PC-3 (cell line): ENCODE measurements at regions not wholly inside any gene's neighbourhood (a gene's known extent, or its start where the extent isn't known, plus 50 kb on each side); places are given as distances from the start of the nearest gene placed in this dataset.

Experiments
- ATAC-seq: fragments of 200-7000 bp; cut with Tn5 transposase; 2 replicates; pipeline ENCODE4 v1.9.1; 2020; ENCODE audit warnings: mild to moderate bottlenecking, moderate library complexity
- BruUV-seq: library from RNA; stranded (reverse); fragments of 400-500 nt; replicated peaks from 2 replicates; lab custom pipeline; 2021; lab: Mats Ljungman, UMichigan
- CTCF ChIA-PET: fragments of 300-600 bp; sonication (Branson Sonifier 250); formaldehyde crosslinking; loops from one replicate; lab custom pipeline; 2022; ENCODE audit warnings: antibody characterized with exemption; lab: Charles Lee
- POLR2A ChIA-PET: fragments of 300-600 bp; sonication (Branson Sonifier 250); formaldehyde crosslinking; loops from one replicate; lab custom pipeline; 2022; ENCODE audit warnings: antibody characterized with exemption; ENCODE audit not compliant: unreplicated experiment; lab: Charles Lee
- DNase-seq: peaks from one replicate; pipeline ENCODE4 v3.0.0-alpha.2; 2015
- H2AFZ ChIP-seq: fragments of 300-600 bp; sonication (generic); 2 replicates; pipeline ENCODE4 v1.6.0; 2016; ENCODE audit warnings: antibody characterized with exemption, low read length
- H3F3A ChIP-seq: fragments of 300-600 bp; sonication (generic); one replicate; pipeline ENCODE4 v1.6.0; 2017; ENCODE audit warnings: antibody characterized with exemption, low read length, control low read depth, mild to moderate bottlenecking; ENCODE audit not compliant: unreplicated experiment
- H3K27ac ChIP-seq: fragments of 300-600 bp; sonication (generic); 2 replicates; pipeline ENCODE4 v1.5.1; 2016; ENCODE audit warnings: mild to moderate bottlenecking, low read length
- H3K27me3 ChIP-seq: fragments of 300-600 bp; sonication (generic); 2 replicates; pipeline ENCODE4 v1.6.1; 2016; ENCODE audit warnings: low read length, mixed read lengths
- H3K36me3 ChIP-seq: fragments of 300-600 bp; sonication (generic); 2 replicates; pipeline ENCODE4 v1.6.1; 2016; ENCODE audit warnings: low read depth, mixed run types, low read length, mixed read lengths
- H3K4me1 ChIP-seq: fragments of 300-600 bp; sonication (generic); 2 replicates; pipeline ENCODE4 v1.5.1; 2016; ENCODE audit warnings: low read length; ENCODE audit not compliant: insufficient read depth
- H3K4me2 ChIP-seq: fragments of 300-600 bp; sonication (generic); 2 replicates; pipeline ENCODE4 v1.6.0; 2016; ENCODE audit warnings: low read length
- H3K4me3 ChIP-seq: fragments of 300-600 bp; sonication (generic); 2 replicates; pipeline ENCODE4 v1.5.1; 2016; ENCODE audit warnings: mild to moderate bottlenecking, low read length, mixed read lengths
- H3K79me2 ChIP-seq: fragments of 300-600 bp; sonication (generic); 2 replicates; pipeline ENCODE4 v1.6.1; 2017; ENCODE audit warnings: low read length, mixed read lengths
- H3K9ac ChIP-seq: fragments of 300-600 bp; sonication (generic); 2 replicates; pipeline ENCODE4 v1.6.0; 2016; ENCODE audit warnings: mild to moderate bottlenecking, low read length
- H3K9me2 ChIP-seq: fragments of 300-600 bp; sonication (generic); replicated peaks from 2 replicates; pipeline ENCODE4 v1.6.1; 2016; ENCODE audit warnings: mixed run types, low read length, mixed read lengths
- H3K9me3 ChIP-seq: fragments of 300-600 bp; sonication (generic); 2 replicates; pipeline ENCODE4 v1.6.1; 2016; ENCODE audit warnings: low read length, mixed read lengths
- H4K20me1 ChIP-seq: fragments of 300-600 bp; sonication (generic); 2 replicates; pipeline ENCODE4 v1.6.1; 2016; ENCODE audit warnings: low read length, mixed read lengths
- EZH2 ChIP-seq: fragments of 300-600 bp; sonication (generic); IDR thresholded peaks from one replicate; pipeline ENCODE4 v1.6.1; 2017; ENCODE audit warnings: antibody characterized with exemption, mild to moderate bottlenecking, low read length; ENCODE audit not compliant: unreplicated experiment
- EZH2phosphoT487 ChIP-seq: fragments of 300-600 bp; sonication (generic); IDR thresholded peaks from 2 replicates; pipeline ENCODE4 v1.6.1; 2018; ENCODE audit warnings: mild to moderate bottlenecking, antibody characterized with exemption, low read length, borderline replicate concordance
- intact Hi-C: fragments of 100-400 bp; cut with micrococcal nuclease; formaldehyde crosslinking; loops from 2 replicates; pipeline ENCODE4 v1.9.0; 2023
- TF ChIP-seq, protein P1 (sequence below): fragments of 300-600 bp; sonication (generic); conservative IDR thresholded peaks from 2 replicates; pipeline ENCODE4 v1.5.1; 2017; ENCODE audit warnings: antibody characterized with exemption, low read depth, mild to moderate bottlenecking, low read length

DNA sequence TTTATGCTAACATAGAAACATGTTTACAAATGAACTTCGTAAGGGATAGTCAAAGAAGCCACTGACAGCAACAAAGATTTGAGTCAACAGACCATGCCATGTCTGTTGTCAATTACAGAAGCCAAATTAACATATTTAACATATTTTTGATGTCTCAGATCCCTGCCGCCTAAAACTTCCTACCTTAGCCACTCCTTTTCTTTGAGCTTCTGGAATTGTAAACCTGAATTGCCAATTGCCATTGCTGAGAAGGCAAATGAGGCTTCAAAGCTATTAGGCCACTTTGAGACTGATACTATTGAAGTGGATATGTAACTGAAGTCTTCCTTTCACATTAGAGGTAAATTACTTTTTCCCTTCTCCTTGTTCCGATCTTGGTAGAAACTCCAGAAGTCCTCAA lies 66.0 kb upstream of the DSEL start:
- CTCF ChIA-PET, result no interaction called here
- no TSS peak for BruUV-seq
- POLR2A ChIA-PET, result no interaction called here

DNA sequence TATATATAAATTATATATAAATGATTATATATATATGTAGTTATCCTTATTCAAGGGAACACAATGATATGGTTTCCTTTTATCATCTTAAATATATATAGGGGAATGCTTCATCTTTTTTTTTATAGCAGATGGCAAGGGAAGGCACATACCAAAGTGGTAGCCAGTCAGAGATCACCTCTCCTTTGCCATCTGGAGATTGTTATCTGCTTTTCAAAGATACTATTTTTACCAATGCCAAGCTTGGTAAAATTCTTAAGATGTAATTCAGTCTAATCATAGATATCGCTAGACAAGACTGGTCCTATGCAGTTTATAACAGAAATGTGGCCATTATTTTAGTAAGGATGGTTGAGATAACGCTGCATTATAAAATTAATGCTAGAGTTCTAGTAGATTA lies 64.7 kb upstream of the DSEL start:
- H3K9ac ChIP-seq, result no peak overlapping the region
- H3K79me2 ChIP-seq, result no peaks in the 10 kb centered on the region
- H3K4me3 ChIP-seq, result no peak overlapping the region
- DNase-seq (no peak), ATAC-seq (no peak)
- H3K36me3 ChIP-seq, result no peaks in the 10 kb centered on the region
- H3K9me3 ChIP-seq, result no peaks in the 10 kb centered on the region
- ChIA-PET POLR2A (no interaction called here), CTCF (no interaction called here)
- no peak overlapping the region for H2AFZ ChIP-seq
- intact Hi-C loops, result no loop called here
- H3K27me3 ChIP-seq, result no peaks in the 10 kb centered on the region
- TF ChIP-seq, protein P1, sequence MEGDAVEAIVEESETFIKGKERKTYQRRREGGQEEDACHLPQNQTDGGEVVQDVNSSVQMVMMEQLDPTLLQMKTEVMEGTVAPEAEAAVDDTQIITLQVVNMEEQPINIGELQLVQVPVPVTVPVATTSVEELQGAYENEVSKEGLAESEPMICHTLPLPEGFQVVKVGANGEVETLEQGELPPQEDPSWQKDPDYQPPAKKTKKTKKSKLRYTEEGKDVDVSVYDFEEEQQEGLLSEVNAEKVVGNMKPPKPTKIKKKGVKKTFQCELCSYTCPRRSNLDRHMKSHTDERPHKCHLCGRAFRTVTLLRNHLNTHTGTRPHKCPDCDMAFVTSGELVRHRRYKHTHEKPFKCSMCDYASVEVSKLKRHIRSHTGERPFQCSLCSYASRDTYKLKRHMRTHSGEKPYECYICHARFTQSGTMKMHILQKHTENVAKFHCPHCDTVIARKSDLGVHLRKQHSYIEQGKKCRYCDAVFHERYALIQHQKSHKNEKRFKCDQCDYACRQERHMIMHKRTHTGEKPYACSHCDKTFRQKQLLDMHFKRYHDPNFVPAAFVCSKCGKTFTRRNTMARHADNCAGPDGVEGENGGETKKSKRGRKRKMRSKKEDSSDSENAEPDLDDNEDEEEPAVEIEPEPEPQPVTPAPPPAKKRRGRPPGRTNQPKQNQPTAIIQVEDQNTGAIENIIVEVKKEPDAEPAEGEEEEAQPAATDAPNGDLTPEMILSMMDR, result no peak
- TF ChIP-seq EZH2 (no peak), EZH2phosphoT487 (no peak)
- H3K27ac ChIP-seq, result no peak overlapping the region
- no TSS peak for BruUV-seq
- no peaks in the 10 kb centered on the region for H4K20me1 ChIP-seq
- H3K9me2 ChIP-seq, result no peaks in the 10 kb centered on the region
- no peaks in the 10 kb centered on the region for H3K4me1 ChIP-seq
- no peaks in the 10 kb centered on the region for H3F3A ChIP-seq
- no peak overlapping the region for H3K4me2 ChIP-seq

More for the DNA sequence above, 66.0 kb upstream of the DSEL start:
- Histone ChIP-seq H3K79me2 (no peaks in the 10 kb centered on the region), H3K36me3 (no peaks in the 10 kb centered on the region), H3K27ac (no peak overlapping the region), H3K9ac (no peak overlapping the region), H3K27me3 (no peaks in the 10 kb centered on the region), H3K9me2 (no peaks in the 10 kb centered on the region), H3F3A (no peaks in the 10 kb centered on the region), H3K9me3 (no peaks in the 10 kb centered on the region), H3K4me1 (no peaks in the 10 kb centered on the region), H2AFZ (no peak overlapping the region), H4K20me1 (no peaks in the 10 kb centered on the region), H3K4me3 (no peak overlapping the region), H3K4me2 (no peak overlapping the region)
- intact Hi-C loops, result no loop called here
- no peak for ATAC-seq
- TF ChIP-seq, protein P1, result no peak
- TF ChIP-seq EZH2phosphoT487, result no peak
- no peak for TF ChIP-seq EZH2
- no peak for DNase-seq

DNA sequence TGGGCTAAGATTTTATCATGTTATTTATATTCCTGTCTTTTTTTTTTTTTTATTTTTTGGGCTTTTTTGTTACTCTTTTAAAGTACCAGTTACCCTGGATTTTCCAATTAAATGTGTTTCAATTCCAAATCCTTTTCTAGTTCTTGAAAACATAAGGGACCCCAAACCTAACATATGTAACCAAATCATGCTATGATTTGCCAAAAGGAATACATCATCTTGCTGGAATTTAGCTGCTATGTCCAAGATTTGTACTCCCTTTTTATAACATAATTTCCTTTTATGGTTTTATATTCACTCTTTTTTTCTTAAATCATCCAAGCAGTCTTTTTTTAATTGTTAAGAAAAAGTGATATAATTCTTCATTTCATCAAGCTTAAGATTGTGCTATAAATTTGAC lies 60.9 kb upstream of the DSEL start:
- no peak overlapping the region for H3K27ac ChIP-seq
- H3K4me2 ChIP-seq, result no peak overlapping the region
- no peaks in the 10 kb centered on the region for H3K9me3 ChIP-seq
- no peak overlapping the region for H3K4me3 ChIP-seq
- H3K79me2 ChIP-seq, result no peaks in the 10 kb centered on the region
- CTCF ChIA-PET, result no interaction called here
- no peaks in the 10 kb centered on the region for H4K20me1 ChIP-seq
- POLR2A ChIA-PET, result no interaction called here
- intact Hi-C loops, result no loop called here
- no peak for DNase-seq
- TF ChIP-seq EZH2, result no peak
- TF ChIP-seq, protein P1, result no peak
- no peak for TF ChIP-seq EZH2phosphoT487
- H2AFZ ChIP-seq, result no peak overlapping the region
- no TSS peak for BruUV-seq
- H3K4me1 ChIP-seq, result no peaks in the 10 kb centered on the region
- H3K27me3 ChIP-seq, result no peaks in the 10 kb centered on the region
- ATAC-seq, result no peak
- H3K36me3 ChIP-seq, result no peaks in the 10 kb centered on the region
- H3K9ac ChIP-seq, result no peak overlapping the region
- no peaks in the 10 kb centered on the region for H3F3A ChIP-seq
- H3K9me2 ChIP-seq, result no peaks in the 10 kb centered on the region
